NCI-H1092 treated with DMSO at 0.1 percent for 48 hours (cell line): ENCODE measurements at regions not wholly inside any gene's neighbourhood (a gene's known extent, or its start where the extent isn't known, plus 50 kb on each side); places are given as distances from the start of the nearest gene placed in this dataset.

Experiments
- DNase-seq: peaks from one replicate; lab custom pipeline; 2025; lab: John Stamatoyannopoulos, UW

- peak; percentile 51 for DNase-seq
Measured at GRCh38 chr22:22395245-22395644, 113.3 kb downstream of the ZNF280B start.

- DNase-seq, result no peak
Measured at GRCh38 chr22:22396741-22397291, 111.7 kb downstream of the ZNF280B start.

- peak; percentile 23 for DNase-seq
Measured at GRCh38 chr22:22397292-22397870, 111.2 kb downstream of the ZNF280B start.

- DNase-seq, result no peak
Measured at GRCh38 chr22:22397875-22398524, 110.5 kb downstream of the ZNF280B start.

GRCh38 chr22:22398530-22399327 is 109.8 kb downstream of the ZNF280B start:
- DNase-seq, result no peak

GRCh38 chr22:22400099-22400498 is 108.4 kb downstream of the ZNF280B start:
- DNase-seq, result no peak

- DNase-seq, result no peak
Measured at GRCh38 chr22:22400964-22401363, 107.6 kb downstream of the ZNF280B start.

- DNase-seq, result no peak
Measured at GRCh38 chr22:22401381-22401780, 107.2 kb downstream of the ZNF280B start.

GRCh38 chr22:22403306-22403705 is 105.2 kb downstream of the ZNF280B start:
- DNase-seq, result no peak

- DNase-seq, result no peak
Measured at GRCh38 chr22:22403771-22404170, 104.8 kb downstream of the ZNF280B start.

GRCh38 chr22:22404598-22405284 is 103.8 kb downstream of the ZNF280B start:
- no peak for DNase-seq

- no peak for DNase-seq
Measured at GRCh38 chr22:22406445-22407027, 102.0 kb downstream of the ZNF280B start.

GRCh38 chr22:22407061-22407460 is 101.5 kb downstream of the ZNF280B start:
- no peak for DNase-seq

GRCh38 chr22:22408269-22408668 is 100.3 kb downstream of the ZNF280B start:
- DNase-seq, result no peak

- DNase-seq, result peak; percentile 58
Measured at GRCh38 chr22:22408731-22409696, 99.5 kb downstream of the ZNF280B start.

- no peak for DNase-seq
Measured at GRCh38 chr22:22410121-22410520, 98.4 kb downstream of the ZNF280B start.

GRCh38 chr22:22410677-22411076 is 97.9 kb downstream of the ZNF280B start:
- DNase-seq, result no peak

- DNase-seq, result no peak
Measured at GRCh38 chr22:22414266-22414665, 94.3 kb downstream of the ZNF280B start.

GRCh38 chr22:22417495-22418162 is 90.9 kb downstream of the ZNF280B start:
- no peak for DNase-seq

GRCh38 chr22:22418163-22418549 is 90.4 kb downstream of the ZNF280B start:
- no peak for DNase-seq
